EH (cell line): ENCODE measurements at regions not wholly inside any gene's neighbourhood (a gene's known extent, or its start where the extent isn't known, plus 50 kb on each side); places are given as distances from the start of the nearest gene placed in this dataset.

Source experiments
- DNase-seq: peaks from one replicate; pipeline ENCODE4 v3.0.0-alpha.2; 2015; ENCODE audit warnings: low read depth

- DNase-seq, result no peak
Measured at GRCh38 chr17:73754886-73755400, 110.7 kb upstream of the SDK2 start.

GRCh38 chr17:73757420-73757819 is 113.2 kb upstream of the SDK2 start:
- no peak for DNase-seq

GRCh38 chr17:73758245-73758644 is 114.0 kb upstream of the SDK2 start:
- no peak for DNase-seq

GRCh38 chr17:73759324-73759723 is 115.1 kb upstream of the SDK2 start:
- no peak for DNase-seq

GRCh38 chr17:73759734-73760438 is 115.6 kb upstream of the SDK2 start:
- no peak for DNase-seq

- DNase-seq, result no peak
Measured at GRCh38 chr17:73760439-73760758, 116.2 kb upstream of the SDK2 start.

GRCh38 chr17:73765824-73766563 is 121.7 kb upstream of the SDK2 start:
- DNase-seq, result no peak

- DNase-seq, result no peak
Measured at GRCh38 chr17:73767696-73768095, 123.5 kb upstream of the SDK2 start.

- DNase-seq, result no peak
Measured at GRCh38 chr17:73768691-73769090, 124.4 kb upstream of the SDK2 start.

GRCh38 chr17:73769479-73769878 is 125.2 kb upstream of the SDK2 start:
- no peak for DNase-seq

GRCh38 chr17:73770115-73770848 is 126.0 kb upstream of the SDK2 start:
- peak; percentile 63 for DNase-seq

- DNase-seq, result no peak
Measured at GRCh38 chr17:73770849-73771229, 126.6 kb upstream of the SDK2 start.

- no peak for DNase-seq
Measured at GRCh38 chr17:73772107-73772705, 128.0 kb upstream of the SDK2 start.

GRCh38 chr17:73773702-73774101 is 129.5 kb upstream of the SDK2 start:
- no peak for DNase-seq

GRCh38 chr17:73774852-73775251 is 130.6 kb upstream of the SDK2 start:
- no peak for DNase-seq

GRCh38 chr17:73776351-73777130 is 132.3 kb upstream of the SDK2 start:
- no peak for DNase-seq

GRCh38 chr17:73777131-73777449 is 132.8 kb upstream of the SDK2 start:
- no peak for DNase-seq

- no peak for DNase-seq
Measured at GRCh38 chr17:73782231-73782630, 138.0 kb upstream of the SDK2 start.

GRCh38 chr17:73782641-73783381 is 138.6 kb upstream of the SDK2 start:
- no peak for DNase-seq

GRCh38 chr17:73783382-73783766 is 139.1 kb upstream of the SDK2 start:
- DNase-seq, result no peak

GRCh38 chr17:73783945-73784603 is 139.8 kb upstream of the SDK2 start:
- DNase-seq, result no peak
